ENCODE measurements at regions not wholly inside any gene's neighbourhood (a gene's known extent, or its start where the extent isn't known, plus 50 kb on each side); places are given as distances from the start of the nearest gene placed in this dataset.

GRCh38 chr1:61609040-61609439 lies 115.9 kb downstream of the TM2D1 start:
- Histone ChIP-seq H2BK15ac (ENCODE audit: low read length) (no peak overlapping the region), H3K4ac (replicated peaks; ENCODE audit: insufficient read length, low read depth, low read length) (no peak overlapping the region), H2AFZ (ENCODE audit: low read length) (no peak overlapping the region), H4K91ac (replicated peaks; ENCODE audit: insufficient read length, low read length) (no peak overlapping the region), H3K79me1 (ENCODE audit: low read depth, low read length) (no peaks in the 10 kb centered on the region), H3K4me1 (replicated peaks in 1 of 4; ENCODE audit: control insufficient read depth in 3 of 4, insufficient read depth in 4 of 4, low read length in 3 of 4) (peaks cover 0 to 8% (median 0%) of the 10 kb centered on the region in 4 experiments; a peak in 3 of 7 replicates), H2BK12ac (ENCODE audit: low read depth, low read length) (no peak overlapping the region), H3K9me3 (ENCODE audit: insufficient read depth in 2 of 2, low read depth in 1 of 2, low read length in 1 of 2) (no peaks in the 10 kb centered on the region), H3K23me2 (ENCODE audit: low read depth, low read length) (no peaks in the 10 kb centered on the region), H3K23ac (ENCODE audit: insufficient read length) (no peak overlapping the region), H3K18ac (ENCODE audit: extremely low read depth, low read length) (no peak overlapping the region), H3K27ac (ENCODE audit: low read depth, low read length) (no peak overlapping the region), H3K4me2 (ENCODE audit: insufficient read depth in 1 of 2, low read depth in 2 of 2, low read length in 2 of 2) (no peak overlapping the region), H3K36me3 (ENCODE audit: control insufficient read depth in 2 of 4, insufficient read depth in 4 of 4, low read length in 3 of 4) (no peaks in the 10 kb centered on the region), H3K9ac (replicated peaks in 1 of 4; ENCODE audit: extremely low read depth in 1 of 4, low read depth in 3 of 4, low read length in 3 of 4) (no peak overlapping the region), H3K56ac (replicated peaks; ENCODE audit: insufficient read length, low read depth, low read length) (no peak overlapping the region), H2AK5ac (ENCODE audit: low read depth, low read length) (no peak overlapping the region), H3K4me3 (ENCODE audit: extremely low read depth in 1 of 4, insufficient read depth in 2 of 4, low read depth in 3 of 4, low read length in 4 of 4) (no peak overlapping the region), H2BK20ac (ENCODE audit: low read length) (no peak overlapping the region), H3K79me2 (ENCODE audit: control insufficient read depth in 1 of 2, insufficient read depth in 2 of 2, low read length in 2 of 2) (no peaks in the 10 kb centered on the region), H4K20me1 (replicated peaks in 1 of 2; ENCODE audit: control insufficient read depth in 1 of 2, insufficient read depth in 2 of 2, low read length in 2 of 2) (no peaks in the 10 kb centered on the region), H2BK5ac (ENCODE audit: low read depth, low read length) (no peak overlapping the region), H4K5ac (ENCODE audit: insufficient read length, low read depth, low read length) (no peak overlapping the region), H4K8ac (ENCODE audit: extremely low read depth, insufficient read depth, low read length) (no peak overlapping the region), H3K27me3 (replicated peaks in 1 of 4; ENCODE audit: control insufficient read depth in 3 of 4, extremely low read depth in 1 of 4, insufficient read depth in 3 of 4, low read length in 3 of 4) (no peaks in the 10 kb centered on the region), H2BK120ac (replicated peaks; ENCODE audit: low read depth, low read length) (no peak overlapping the region), H3K14ac (ENCODE audit: insufficient read length) (no peak overlapping the region)
- DNase-seq (ENCODE audit: low read depth in 1 of 2, low spot score in 2 of 2) = no peak
- POLR2A ChIA-PET (ENCODE audit: partially characterized antibody) = no interaction called here
- FAIRE-seq = no peak
- 95% methylated on average over 3 of the region's 3 CpGs; no CpG with 5 or more reads in 1 of the 2 experiments for WGBS, 2 experiments (ENCODE audit: extremely low coverage in 1 of 2, insufficient coverage in 1 of 2, insufficient read length in 1 of 2, insufficient replicate concordance in 2 of 2, low coverage in 1 of 2, low lambda C conversion rate in 2 of 2, missing lambda C conversion rate in 1 of 2)
- CTCF ChIA-PET (ENCODE audit: partially characterized antibody) = interaction anchor here (0.9 to 1.0 kb wide), 2 partner anchors 38 to 559 kb away, joined by 3 read pairs; no protein-coding TSS in a partner anchor
- TF ChIP-seq USF2 (IDR thresholded peaks at IDR 0.05; ENCODE audit: low read length) (no peak), RAD21 (IDR thresholded peaks at IDR 0.05 in 1 of 2, conservative IDR thresholded peaks at IDR 0.05 in 1 of 2; ENCODE audit: low read depth in 2 of 2, low read length in 2 of 2) (no peak), HDAC6 (IDR thresholded peaks at IDR 0.05; ENCODE audit: low read depth, low read length) (no peak), JUND (IDR thresholded peaks at IDR 0.05; ENCODE audit: low read length) (no peak), EP300 (IDR thresholded peaks at IDR 0.05; ENCODE audit: borderline replicate concordance in 1 of 2, low read depth in 2 of 2, low read length in 2 of 2) (no peak), NANOG (IDR thresholded peaks at IDR 0.05; ENCODE audit: insufficient read depth, low read depth, low read length, poor library complexity, severe bottlenecking) (no peak), SP2 (IDR thresholded peaks at IDR 0.05; ENCODE audit: low read length) (no peak), TAF1 (IDR thresholded peaks at IDR 0.05; ENCODE audit: low read depth, low read length) (no peak), CTBP2 (IDR thresholded peaks at IDR 0.05; ENCODE audit: borderline replicate concordance, insufficient read depth, insufficient read length, low read length) (no peak), KDM5A (IDR thresholded peaks at IDR 0.05; ENCODE audit: low read length) (no peak), ATF2 (IDR thresholded peaks at IDR 0.05; ENCODE audit: low read length) (no peak)
